ENCODE measurements at regions not wholly inside any gene's neighbourhood (a gene's known extent, or its start where the extent isn't known, plus 50 kb on each side); places are given as distances from the start of the nearest gene placed in this dataset.
"Not testable (repeated sequence)": the region's sequence is repeated elsewhere in the genome, so short reads cannot be mapped to it uniquely, and the experiment has no call there.

DNA sequence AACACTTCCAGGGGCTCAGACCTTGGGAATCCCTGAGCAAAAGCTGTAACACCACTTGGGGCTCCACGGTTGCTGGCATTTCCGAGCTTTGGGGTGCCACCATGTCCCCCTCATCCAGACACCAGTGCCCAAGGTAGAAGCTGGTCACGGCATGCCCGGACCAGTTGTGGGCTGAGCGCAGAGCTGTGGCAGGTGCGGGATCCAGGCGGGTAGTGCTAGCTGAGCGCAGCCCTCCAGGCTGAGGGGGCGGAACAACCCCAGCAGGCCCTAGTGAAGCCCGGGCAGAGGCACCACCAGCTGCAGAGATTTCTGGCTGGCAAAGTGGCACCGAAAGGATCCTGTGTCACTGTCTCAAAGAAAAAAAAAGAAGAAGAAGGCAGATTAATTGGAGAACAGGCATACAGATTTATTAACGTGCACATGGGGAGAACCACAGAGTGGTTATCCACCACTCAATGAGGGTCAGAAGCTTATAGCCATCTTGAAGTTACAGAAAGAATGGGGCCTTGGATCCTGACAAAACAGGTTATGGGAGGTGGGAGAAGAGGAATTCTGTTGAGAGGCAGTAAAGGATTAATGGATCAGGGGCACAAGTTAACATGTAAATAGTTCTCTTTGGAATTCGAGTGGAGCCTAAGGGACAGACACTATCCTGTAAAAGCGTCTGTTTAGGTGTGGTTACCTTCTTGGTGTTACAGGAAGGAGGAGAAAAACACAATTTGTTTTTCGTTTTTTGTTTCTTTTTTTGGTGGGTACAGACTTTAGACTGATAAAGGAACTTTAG is 107.5 kb downstream of the CD24 start:
- DNase-seq (ENCODE audit: low read depth) = no peak
- H3K4me3 ChIP-seq (ENCODE audit: low read length) = no peak overlapping the region
- TF ChIP-seq, protein P1, sequence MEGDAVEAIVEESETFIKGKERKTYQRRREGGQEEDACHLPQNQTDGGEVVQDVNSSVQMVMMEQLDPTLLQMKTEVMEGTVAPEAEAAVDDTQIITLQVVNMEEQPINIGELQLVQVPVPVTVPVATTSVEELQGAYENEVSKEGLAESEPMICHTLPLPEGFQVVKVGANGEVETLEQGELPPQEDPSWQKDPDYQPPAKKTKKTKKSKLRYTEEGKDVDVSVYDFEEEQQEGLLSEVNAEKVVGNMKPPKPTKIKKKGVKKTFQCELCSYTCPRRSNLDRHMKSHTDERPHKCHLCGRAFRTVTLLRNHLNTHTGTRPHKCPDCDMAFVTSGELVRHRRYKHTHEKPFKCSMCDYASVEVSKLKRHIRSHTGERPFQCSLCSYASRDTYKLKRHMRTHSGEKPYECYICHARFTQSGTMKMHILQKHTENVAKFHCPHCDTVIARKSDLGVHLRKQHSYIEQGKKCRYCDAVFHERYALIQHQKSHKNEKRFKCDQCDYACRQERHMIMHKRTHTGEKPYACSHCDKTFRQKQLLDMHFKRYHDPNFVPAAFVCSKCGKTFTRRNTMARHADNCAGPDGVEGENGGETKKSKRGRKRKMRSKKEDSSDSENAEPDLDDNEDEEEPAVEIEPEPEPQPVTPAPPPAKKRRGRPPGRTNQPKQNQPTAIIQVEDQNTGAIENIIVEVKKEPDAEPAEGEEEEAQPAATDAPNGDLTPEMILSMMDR (conservative IDR thresholded peaks at IDR 0.05; ENCODE audit: low read depth, low read length) = no peak

DNA sequence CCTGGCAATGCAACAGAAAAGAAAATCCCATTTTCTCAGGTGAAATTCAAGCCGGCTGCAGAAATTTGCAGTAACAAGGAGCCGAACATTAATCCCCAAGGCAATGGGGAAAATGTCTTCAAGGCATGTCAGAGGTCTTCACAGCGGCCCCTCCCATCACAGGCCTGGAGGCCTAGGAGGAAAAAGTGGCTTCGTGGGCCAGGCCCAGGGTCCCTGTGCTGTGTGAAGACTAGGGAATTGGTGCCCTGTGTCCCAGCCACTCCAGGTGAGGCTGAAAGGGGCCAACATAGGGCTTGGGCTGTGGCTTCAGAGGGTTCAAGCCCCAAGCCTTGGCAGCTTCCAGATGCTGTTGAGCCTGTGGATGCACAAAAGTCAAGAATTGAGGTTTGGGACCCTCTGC is 111.7 kb downstream of the CD24 start:
- no peak overlapping the region for H3K4me3 ChIP-seq (ENCODE audit: low read length)
- TF ChIP-seq, protein P1 (conservative IDR thresholded peaks at IDR 0.05; ENCODE audit: low read depth, low read length) = no peak
- no peak for DNase-seq (ENCODE audit: low read depth)

DNA sequence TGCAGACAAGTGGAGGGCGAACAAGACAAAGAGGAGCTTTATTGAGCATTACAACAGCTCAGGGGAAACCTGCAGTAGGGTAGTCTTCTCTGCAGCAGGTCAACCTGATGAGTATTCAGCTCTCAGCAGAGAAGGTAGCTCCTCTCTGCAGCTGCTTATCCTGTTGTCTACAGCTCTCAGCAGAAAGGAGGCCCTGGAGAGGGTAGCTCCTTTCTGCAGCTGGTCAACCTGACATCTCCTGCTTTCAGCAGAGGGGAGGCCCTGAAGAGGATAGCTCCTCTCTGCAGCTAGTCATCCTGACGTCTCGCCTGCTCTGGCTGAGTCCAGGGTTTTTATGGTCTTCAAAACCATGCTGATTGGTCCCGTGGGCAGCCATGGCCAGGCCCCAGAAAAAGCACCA is 113.6 kb downstream of the CD24 start:
- TF ChIP-seq, protein P1 (conservative IDR thresholded peaks at IDR 0.05; ENCODE audit: low read depth, low read length) = no peak
- DNase-seq (ENCODE audit: low read depth) = no peak
- no peak overlapping the region for H3K4me3 ChIP-seq (ENCODE audit: low read length)

DNA sequence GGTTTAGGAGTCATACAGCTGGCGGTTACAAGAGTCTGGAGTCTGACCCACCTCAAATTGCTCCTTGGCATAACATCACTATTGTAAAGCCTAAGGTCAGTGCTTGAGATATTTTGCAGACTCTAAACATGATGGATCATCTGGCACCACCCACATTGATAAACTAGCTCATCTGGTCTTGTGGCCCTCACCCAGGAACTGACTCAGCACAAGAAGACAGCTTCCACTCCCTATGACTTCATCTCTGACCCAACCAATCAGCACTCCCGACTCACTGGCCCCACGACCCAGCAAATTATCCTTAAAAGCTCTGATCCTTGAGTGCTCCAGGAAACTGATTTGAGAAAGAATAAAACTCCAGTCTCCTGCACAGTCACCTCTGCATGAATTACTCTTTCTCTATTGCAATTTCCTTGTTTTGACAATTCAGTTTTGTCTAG is 115.9 kb downstream of the CD24 start:
- no peak for DNase-seq (ENCODE audit: low read depth)
- TF ChIP-seq, protein P1 (conservative IDR thresholded peaks at IDR 0.05; ENCODE audit: low read depth, low read length) = no peak
- no peak overlapping the region for H3K4me3 ChIP-seq (ENCODE audit: low read length)

DNA sequence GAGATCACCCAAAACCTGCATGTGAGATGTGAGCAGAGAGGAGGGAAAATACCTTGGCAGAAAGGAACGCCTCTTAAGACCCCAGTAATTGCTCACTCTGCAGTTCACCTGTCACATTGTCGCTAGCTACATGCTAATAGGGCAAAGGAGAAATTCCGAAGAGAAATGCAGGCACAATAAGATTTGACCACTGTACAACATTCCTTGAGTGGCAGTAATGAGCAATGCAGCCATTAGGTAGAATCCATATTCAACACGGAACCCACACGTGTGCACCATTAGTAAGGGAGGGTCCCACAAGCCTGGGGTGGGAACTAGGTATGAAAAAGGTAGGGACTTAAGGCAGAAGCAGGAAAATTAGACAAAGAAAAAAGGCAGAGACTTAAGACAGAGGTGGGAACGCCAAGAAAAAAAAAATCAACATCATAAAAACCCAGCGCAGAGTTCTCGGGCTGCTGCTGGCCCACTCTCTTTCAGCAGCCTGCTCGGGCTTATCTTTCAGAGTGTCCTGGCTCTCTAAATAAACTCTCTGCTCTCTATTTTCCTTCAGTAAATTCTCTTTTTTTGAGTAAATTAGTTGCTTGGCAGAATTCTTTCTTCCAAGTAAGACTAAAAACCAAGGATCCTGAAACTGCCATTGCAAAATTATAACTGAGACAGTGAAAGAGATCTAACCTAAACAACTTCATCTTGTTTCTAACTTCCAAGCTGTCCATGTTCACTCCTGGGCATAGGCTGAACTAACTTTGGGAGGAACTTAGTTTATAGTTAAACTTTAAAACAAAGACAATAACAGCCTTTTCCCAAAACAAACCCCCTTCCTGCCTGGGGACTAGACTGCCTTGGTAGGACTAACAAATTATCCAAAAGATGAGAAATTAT is 116.5 kb downstream of the CD24 start:
- no peak overlapping the region for H3K4me3 ChIP-seq (ENCODE audit: low read length)
- TF ChIP-seq, protein P1 (conservative IDR thresholded peaks at IDR 0.05; ENCODE audit: low read depth, low read length) = no peak
- DNase-seq (ENCODE audit: low read depth) = no peak

DNA sequence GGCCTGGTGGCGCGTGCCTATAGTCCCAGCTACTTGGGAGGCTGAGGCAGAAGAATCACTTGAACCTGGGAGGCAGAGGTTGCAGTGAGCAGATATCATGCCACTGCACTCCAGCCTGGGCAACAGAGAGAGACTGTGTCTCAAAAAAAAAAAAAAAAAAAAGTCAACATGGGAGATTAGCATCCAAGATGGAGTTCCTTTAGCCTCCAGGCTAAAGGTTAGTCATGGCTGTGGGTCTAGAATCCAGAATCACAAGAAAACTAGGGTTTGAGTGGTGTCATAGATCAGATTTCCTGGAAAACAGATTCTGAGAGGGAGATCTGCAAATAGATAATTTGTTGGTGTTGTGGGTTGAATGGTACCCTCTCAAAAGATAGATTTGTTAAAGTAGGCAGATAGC is 117.2 kb downstream of the CD24 start:
- not testable (repeated sequence) for H3K4me3 ChIP-seq (ENCODE audit: low read length); DNase-seq (ENCODE audit: low read depth)

DNA sequence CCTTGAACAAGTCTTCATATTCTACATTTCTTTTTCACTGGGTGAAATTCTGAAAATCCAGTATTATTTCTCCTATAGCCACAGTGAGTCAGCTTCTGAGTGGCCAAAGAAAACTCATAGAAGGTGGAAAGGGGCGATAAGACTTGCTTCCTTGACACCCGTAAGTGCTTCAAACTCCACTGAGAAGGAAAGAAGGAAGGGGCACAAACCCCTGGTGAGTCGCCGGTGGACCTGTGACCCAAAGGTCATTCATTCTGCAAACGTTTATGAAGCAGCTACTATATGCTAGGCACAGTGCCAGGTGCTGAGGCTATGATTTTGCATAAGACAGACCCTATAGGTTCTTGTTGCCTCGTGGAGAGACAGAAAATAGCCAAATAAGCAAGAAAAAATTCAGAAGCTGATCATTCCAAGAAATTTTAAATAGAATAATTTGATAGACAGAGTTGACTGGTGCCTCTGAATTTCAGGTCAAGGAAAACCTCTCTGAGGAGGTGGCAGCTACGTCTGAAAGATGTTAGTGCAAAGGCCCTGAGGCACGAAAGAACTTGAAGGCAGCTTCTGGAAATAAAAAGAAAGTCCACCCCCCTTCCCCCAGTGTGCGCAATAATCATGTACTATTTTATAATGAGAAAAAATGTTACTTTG is 118.2 kb downstream of the CD24 start:
- H3K4me3 ChIP-seq (ENCODE audit: low read length) = no peak overlapping the region
- TF ChIP-seq, protein P1 (conservative IDR thresholded peaks at IDR 0.05; ENCODE audit: low read depth, low read length) = no peak
- DNase-seq (ENCODE audit: low read depth) = no peak
